K562 (cell line): ENCODE measurements at regions not wholly inside any gene's neighbourhood (a gene's known extent, or its start where the extent isn't known, plus 50 kb on each side); places are given as distances from the start of the nearest gene placed in this dataset.

ENCODE experiments used
- ATAC-seq: fragments of 200-7000 bp; cut with Tn5 transposase; 3 replicates; pipeline ENCODE4 v1.9.1; 2020; ENCODE audit warnings: moderate library complexity
- BruUV-seq: library from RNA; stranded (reverse); fragments of 400-500 nt; replicated peaks from 2 replicates; lab custom pipeline; 2021; lab: Mats Ljungman, UMichigan
- CTCF ChIA-PET: fragments of 300-600 bp; formaldehyde crosslinking; extraction: SDS; loops from one replicate; lab custom pipeline; 2021; ENCODE audit warnings: low intra/inter-chr PET ratio; lab: Yijun Ruan, JAX
- POLR2A ChIA-PET: fragments of 300-600, 350-650 bp; sonication (Branson Sonifier 250); formaldehyde crosslinking; extraction: SDS; loops from one replicate; lab custom pipeline; 2021; ENCODE audit warnings: antibody characterized with exemption, inconsistent platforms; lab: Yijun Ruan, JAX
- DNase-seq, 4 experiments: peaks; one replicate each; pipeline versions ENCODE4 v3.0.0 to v3.0.0-alpha.2; 2011 to 2018; ENCODE audit warnings: low spot score in 3 of 4, mixed read lengths in 3 of 4; ENCODE audit errors: extremely low read depth in 1 of 4
- FAIRE-seq: peaks from 2 replicates; lab custom pipeline; 2011; peaks lifted over from hg19 to GRCh38; lab: Jason Lieb, UNC
- H2AFZ ChIP-seq: 2 replicates; pipeline ENCODE4 v1.6.0; 2011; ENCODE audit warnings: low read depth, low read length, control low read depth, inconsistent platforms
- H3K27ac ChIP-seq: fragments of 200-600 bp; 3 replicates; pipeline ENCODE4 v1.8.0; 2011; ENCODE audit warnings: low read depth, mild to moderate bottlenecking, control low read depth, inconsistent platforms, low read length, moderate library complexity, mixed read lengths; ENCODE audit errors: extremely low read depth
- H3K27me3 ChIP-seq, 2 experiments: fragments of 300-600 bp in 1 of 2; 2 replicates in 1 of 2; 3 replicates in 1 of 2; pipeline versions ENCODE4 v1.6.0 to v1.8.0; 2011; ENCODE audit warnings: inconsistent platforms in 2 of 2, low read length in 2 of 2, mild to moderate bottlenecking in 1 of 2, mixed read lengths in 1 of 2, moderate library complexity in 1 of 2; ENCODE audit not compliant: control insufficient read depth in 2 of 2, insufficient read depth in 2 of 2
- H3K36me3 ChIP-seq: fragments of 300-600 bp; 3 replicates; pipeline ENCODE4 v1.8.0; 2011; ENCODE audit warnings: mild to moderate bottlenecking, low read length, inconsistent platforms; ENCODE audit not compliant: control insufficient read depth, insufficient read depth
- H3K4me1 ChIP-seq, 2 experiments: fragments of 200-600 bp in 1 of 2; replicated peaks in 1 of 2; 2 replicates in 1 of 2; 3 replicates in 1 of 2; pipeline versions ENCODE4 v1.5.1 to v1.8.0; 2011; ENCODE audit warnings: inconsistent platforms in 2 of 2, low read length in 2 of 2, mild to moderate bottlenecking in 1 of 2, mixed read lengths in 1 of 2, moderate library complexity in 1 of 2; ENCODE audit not compliant: control insufficient read depth in 2 of 2, insufficient read depth in 2 of 2
- H3K4me2 ChIP-seq: 2 replicates; pipeline ENCODE4 v1.6.1; 2011; ENCODE audit warnings: low read length, control low read depth, inconsistent platforms, mixed read lengths; ENCODE audit not compliant: insufficient read depth
- H3K4me3 ChIP-seq: fragments of 200-600 bp; sonication (generic), shearing (Covaris generic); 2 replicates; pipeline ENCODE4 v1.5.1; 2016; ENCODE audit warnings: control low read depth, inconsistent platforms
- H3K79me2 ChIP-seq: fragments of 200-600 bp; 3 replicates; pipeline ENCODE4 v1.8.0; 2011; ENCODE audit warnings: low read length, inconsistent platforms; ENCODE audit not compliant: control insufficient read depth, insufficient read depth
- H3K9ac ChIP-seq, 2 experiments: 2 replicates each; pipeline versions ENCODE4 v1.6.0 to v1.6.1; 2011; ENCODE audit warnings: low read depth in 2 of 2, low read length in 2 of 2, control low read depth in 1 of 2, inconsistent platforms in 1 of 2, mild to moderate bottlenecking in 1 of 2, mixed read lengths in 1 of 2; ENCODE audit not compliant: insufficient read depth in 1 of 2
- H3K9me1 ChIP-seq: one replicate; pipeline ENCODE4 v1.6.0; 2011; ENCODE audit warnings: inconsistent platforms, mild to moderate bottlenecking, low read length, moderate library complexity; ENCODE audit not compliant: control insufficient read depth, insufficient read depth
- H3K9me3 ChIP-seq: replicated peaks from 2 replicates; pipeline ENCODE4 v1.5.1; 2011; ENCODE audit warnings: low read depth, low read length, inconsistent platforms; ENCODE audit not compliant: control insufficient read depth, insufficient read depth
- H4K20me1 ChIP-seq: replicated peaks from 2 replicates; pipeline ENCODE4 v1.6.1; 2011; ENCODE audit warnings: low read length, inconsistent platforms, mixed read lengths; ENCODE audit not compliant: control insufficient read depth, insufficient read depth
- BCLAF1 ChIP-seq, 2 experiments: fragments of 450-650 bp in 1 of 2; IDR thresholded peaks; 2 replicates each; pipeline ENCODE4 v1.6.1; 2011 to 2017; ENCODE audit warnings: low read depth in 2 of 2, antibody characterized with exemption in 1 of 2, borderline replicate concordance in 1 of 2, low read length in 1 of 2, mild to moderate bottlenecking in 1 of 2, mixed read lengths in 1 of 2; ENCODE audit not compliant: control insufficient read depth in 1 of 2
- EP300 ChIP-seq: IDR thresholded peaks from 2 replicates; pipeline ENCODE4 v1.6.1; 2012; ENCODE audit warnings: low read length, improper control_type of control experiment
- FOXM1 ChIP-seq, 2 experiments: fragments of 450-650 bp in 1 of 2; sonication (generic) in 1 of 2; formaldehyde crosslinking in 1 of 2; IDR thresholded peaks; 2 replicates each; pipeline versions ENCODE4 v1.6.1 to v1.9.0; 2017 to 2022; ENCODE audit warnings: low read depth in 2 of 2, mild to moderate bottlenecking in 2 of 2, missing genetic modification reagents in 1 of 2, moderate library complexity in 1 of 2
- SIN3B ChIP-seq: fragments of 450-650 bp; IDR thresholded peaks from 2 replicates; pipeline ENCODE4 v1.6.1; 2017; ENCODE audit warnings: low read depth, mild to moderate bottlenecking, moderate library complexity
- SMAD1 ChIP-seq: fragments of 150-350 bp; IDR thresholded peaks from 2 replicates; pipeline ENCODE4 v1.6.1; 2014; ENCODE audit warnings: low read length, low read depth; ENCODE audit not compliant: partially characterized antibody
- SMAD4 ChIP-seq: fragments of 250-450 bp; sonication (Bioruptor Pico); conservative IDR thresholded peaks from 2 replicates; pipeline ENCODE4 v1.8.0; 2021; ENCODE audit warnings: inconsistent platforms, mild to moderate bottlenecking, moderate library complexity
- TCF15 ChIP-seq: fragments of 250-450 bp; sonication (Bioruptor Pico); IDR thresholded peaks from 2 replicates; pipeline ENCODE4 v1.8.0; 2022; ENCODE audit warnings: moderate library complexity, mild to moderate bottlenecking, inconsistent platforms
- ZNF175 ChIP-seq: fragments of 200-800 bp; sonication (Bioruptor generic); IDR thresholded peaks from 2 replicates; pipeline ENCODE4 v1.6.1; 2016; ENCODE audit warnings: low read depth, mild to moderate bottlenecking, missing genetic modification characterization, missing compliant biosample characterization
- ZNF780A ChIP-seq: fragments of 250-450 bp; sonication (Bioruptor Pico); IDR thresholded peaks from 2 replicates; pipeline ENCODE4 v1.5.0; 2021; ENCODE audit warnings: mild to moderate bottlenecking
- WGBS: fragments of 100-300 bp; shearing (Covaris generic); methylation state at CpG from one replicate; pipeline ENCODE4 v1.1.6; 2016; ENCODE audit warnings: low coverage, mixed read lengths; ENCODE audit not compliant: insufficient coverage; ENCODE audit errors: missing lambda C conversion rate; 5-methylcytosine and 5-hydroxymethylcytosine counted together
- in situ Hi-C: fragments of 300-500 bp; cut with MboI; formaldehyde crosslinking; loops from 4 replicates; pipeline ENCODE4 v1.15.0; 2018; ENCODE audit warnings: inconsistent platforms, mixed read lengths
- intact Hi-C: fragments of 100-400 bp; cut with micrococcal nuclease; formaldehyde crosslinking; loops from 2 replicates; pipeline ENCODE4 v1.14.2; 2022

- no peak for ATAC-seq
- Histone ChIP-seq H3K4me2 (no peak overlapping the region), H3K36me3 (no peaks in the 10 kb centered on the region), H3K9ac (no peak overlapping the region), H3K9me3 (no peaks in the 10 kb centered on the region), H4K20me1 (no peaks in the 10 kb centered on the region), H2AFZ (no peak overlapping the region), H3K27ac (no peak overlapping the region), H3K9me1 (no peaks in the 10 kb centered on the region), H3K4me3 (no peak overlapping the region), H3K79me2 (no peaks in the 10 kb centered on the region), H3K27me3 (no peaks in the 10 kb centered on the region), H3K4me1 (no peaks in the 10 kb centered on the region)
- POLR2A ChIA-PET: interaction anchor here (0.6 kb wide), 1 partner anchor 19 kb away, joined by 3 read pairs; no protein-coding TSS in a partner anchor
- DNase-seq: no peak
- in situ Hi-C loops: no loop called here
- FAIRE-seq: no peak
- no TSS peak for BruUV-seq
- intact Hi-C loops: no loop called here
- CTCF ChIA-PET: no interaction called here
- WGBS: 0% methylated on average over 3 of the region's 3 CpGs
- TF ChIP-seq TCF15 (CRISPR knock-in tag) (no peak), SMAD4 (no peak), ZNF780A (CRISPR knock-in tag) (no peak), SMAD1 (no peak), EP300 (no peak), BCLAF1 (IDR thresholded peaks at IDR 0.05; ENCODE audit: borderline replicate concordance in 1 of 2, control insufficient read depth in 1 of 2, low read depth in 2 of 2, low read length in 1 of 2) (no peak), SIN3B (no peak), ZNF175 (CRISPR knock-in tag) (no peak), FOXM1 (IDR thresholded peaks at IDR 0.05; ENCODE audit: low read depth) (no peak), FOXM1 (CRISPR knock-in tag; IDR thresholded peaks at IDR 0.05; ENCODE audit: low read depth) (no peak)
Measured at GRCh38 chr5:143886096-143886495, 74.1 kb downstream of the HMHB1 start.
